H1 (cell line): ENCODE measurements at regions not wholly inside any gene's neighbourhood (a gene's known extent, or its start where the extent isn't known, plus 50 kb on each side); places are given as distances from the start of the nearest gene placed in this dataset.

Source experiments
- CTCF ChIA-PET: fragments of 300-600 bp; sonication (Branson Sonifier 250); formaldehyde crosslinking; loops from one replicate; lab custom pipeline; 2021; ENCODE audit not compliant: partially characterized antibody; lab: Charles Lee
- POLR2A ChIA-PET: fragments of 300-600 bp; sonication (Branson Sonifier 250); formaldehyde crosslinking; loops from one replicate; lab custom pipeline; 2021; ENCODE audit warnings: inconsistent platforms; ENCODE audit not compliant: partially characterized antibody; lab: Charles Lee
- DNase-seq, 2 experiments: peaks; one replicate each; pipeline versions ENCODE4 v3.0.0 to v3.0.0-alpha.2; 2010 to 2022; ENCODE audit warnings: low spot score in 2 of 2, low read depth in 1 of 2, mixed read lengths in 1 of 2
- FAIRE-seq: peaks from 2 replicates; lab custom pipeline; 2011; peaks lifted over from hg19 to GRCh38; lab: Jason Lieb, UNC
- H2AFZ ChIP-seq: 2 replicates; pipeline ENCODE4 v1.8.1; 2012; ENCODE audit warnings: low read length, inconsistent platforms
- H2AK5ac ChIP-seq: 2 replicates; pipeline ENCODE4 v1.6.1; 2013; ENCODE audit warnings: low read depth, low read length
- H2BK120ac ChIP-seq: replicated peaks from 2 replicates; pipeline ENCODE3; 2013; ENCODE audit warnings: low read depth, low read length, inconsistent platforms
- H2BK12ac ChIP-seq: 2 replicates; pipeline ENCODE4 v1.6.1; 2013; ENCODE audit warnings: low read depth, low read length
- H2BK15ac ChIP-seq: 2 replicates; pipeline ENCODE4 v1.6.1; 2013; ENCODE audit warnings: low read length
- H2BK20ac ChIP-seq: 2 replicates; pipeline ENCODE4 v1.6.1; 2013; ENCODE audit warnings: low read length
- H2BK5ac ChIP-seq: 2 replicates; pipeline ENCODE4 v1.6.1; 2013; ENCODE audit warnings: low read depth, low read length
- H3K14ac ChIP-seq: 2 replicates; pipeline ENCODE4 v1.6.1; 2013; ENCODE audit warnings: inconsistent platforms; ENCODE audit not compliant: insufficient read length
- H3K18ac ChIP-seq: 2 replicates; pipeline ENCODE4 v1.6.1; 2013; ENCODE audit warnings: low read length; ENCODE audit errors: extremely low read depth
- H3K23ac ChIP-seq: 2 replicates; pipeline ENCODE4 v1.6.1; 2013; ENCODE audit warnings: inconsistent platforms; ENCODE audit not compliant: insufficient read length
- H3K23me2 ChIP-seq: 2 replicates; pipeline ENCODE4 v1.6.1; 2013; ENCODE audit warnings: low read depth, low read length
- H3K27ac ChIP-seq: 2 replicates; pipeline ENCODE4 v1.6.1; 2011; ENCODE audit warnings: low read depth, low read length, inconsistent platforms
- H3K27me3 ChIP-seq, 4 experiments: replicated peaks in 1 of 4; 1 replicate in 1 of 4; 2 replicates in 3 of 4; pipeline versions ENCODE4 v1.6.1 to v1.8.1; 2011 to 2013; ENCODE audit warnings: low read length in 3 of 4, mild to moderate bottlenecking in 3 of 4, inconsistent platforms in 2 of 4, mixed read lengths in 2 of 4, moderate library complexity in 1 of 4; ENCODE audit not compliant: control insufficient read depth in 3 of 4, insufficient read depth in 3 of 4; ENCODE audit errors: extremely low read depth in 1 of 4
- H3K36me3 ChIP-seq, 4 experiments: 2 replicates each; pipeline versions ENCODE4 v1.6.1 to v1.8.1; 2011 to 2013; ENCODE audit warnings: mild to moderate bottlenecking in 4 of 4, low read length in 3 of 4, moderate library complexity in 2 of 4, control low read depth in 1 of 4, inconsistent platforms in 1 of 4; ENCODE audit not compliant: insufficient read depth in 4 of 4, control insufficient read depth in 2 of 4
- H3K4ac ChIP-seq: replicated peaks from 2 replicates; pipeline ENCODE3; 2013; ENCODE audit warnings: low read length, low read depth, mixed read lengths, inconsistent platforms; ENCODE audit not compliant: insufficient read length
- H3K4me1 ChIP-seq, 4 experiments: replicated peaks in 1 of 4; 1 replicate in 1 of 4; 2 replicates in 3 of 4; pipeline versions ENCODE4 v1.6.1 to v1.8.1; 2011 to 2013; ENCODE audit warnings: low read length in 3 of 4, inconsistent platforms in 2 of 4, mixed read lengths in 1 of 4; ENCODE audit not compliant: insufficient read depth in 4 of 4, control insufficient read depth in 3 of 4
- H3K4me2 ChIP-seq, 2 experiments: 2 replicates each; pipeline versions ENCODE4 v1.6.1 to v1.8.1; 2011 to 2013; ENCODE audit warnings: low read depth in 2 of 2, low read length in 2 of 2, control low read depth in 1 of 2, inconsistent platforms in 1 of 2, mild to moderate bottlenecking in 1 of 2; ENCODE audit not compliant: insufficient read depth in 1 of 2
- H3K4me3 ChIP-seq, 4 experiments: fragments of 200-600, 300-600 bp in 1 of 4; sonication (generic), shearing (Covaris generic), sonication (Bioruptor Twin) in 1 of 4; 2 replicates each; pipeline versions ENCODE4 v1.5.1 to v1.8.1; 2011 to 2016; ENCODE audit warnings: low read length in 4 of 4, low read depth in 3 of 4, control low read depth in 2 of 4, inconsistent platforms in 2 of 4, mild to moderate bottlenecking in 2 of 4, mixed read lengths in 1 of 4, moderate library complexity in 1 of 4; ENCODE audit not compliant: insufficient read depth in 2 of 4; ENCODE audit errors: extremely low read depth in 1 of 4
- H3K56ac ChIP-seq: replicated peaks from 2 replicates; pipeline ENCODE3; 2013; ENCODE audit warnings: low read depth, mild to moderate bottlenecking, mixed read lengths, low read length, inconsistent platforms; ENCODE audit not compliant: insufficient read length
- H3K79me1 ChIP-seq: 2 replicates; pipeline ENCODE4 v1.6.1; 2013; ENCODE audit warnings: low read depth, low read length, control low read depth
- H3K79me2 ChIP-seq, 2 experiments: 2 replicates each; pipeline versions ENCODE4 v1.6.1 to v1.8.1; 2012 to 2013; ENCODE audit warnings: low read length in 2 of 2, mild to moderate bottlenecking in 2 of 2, inconsistent platforms in 1 of 2; ENCODE audit not compliant: insufficient read depth in 2 of 2, control insufficient read depth in 1 of 2
- H3K9ac ChIP-seq, 4 experiments: replicated peaks in 1 of 4; 1 replicate in 1 of 4; 2 replicates in 3 of 4; pipeline versions ENCODE4 v1.6.1 to v1.8.1; 2011 to 2013; ENCODE audit warnings: low read depth in 3 of 4, low read length in 3 of 4, control low read depth in 2 of 4, mild to moderate bottlenecking in 2 of 4, moderate library complexity in 2 of 4, inconsistent platforms in 1 of 4; ENCODE audit errors: extremely low read depth in 1 of 4
- H3K9me3 ChIP-seq, 2 experiments: 2 replicates each; pipeline versions ENCODE4 v1.6.1 to v1.8.1; 2012 to 2013; ENCODE audit warnings: mild to moderate bottlenecking in 2 of 2, moderate library complexity in 2 of 2, control low read depth in 1 of 2, inconsistent platforms in 1 of 2, low read depth in 1 of 2, low read length in 1 of 2, mixed read lengths in 1 of 2; ENCODE audit not compliant: insufficient read depth in 2 of 2
- H4K20me1 ChIP-seq, 2 experiments: replicated peaks in 1 of 2; 2 replicates each; pipeline versions ENCODE3 to v1.8.1; 2011 to 2013; ENCODE audit warnings: inconsistent platforms in 2 of 2, low read length in 2 of 2, mild to moderate bottlenecking in 1 of 2; ENCODE audit not compliant: insufficient read depth in 2 of 2, control insufficient read depth in 1 of 2
- H4K5ac ChIP-seq: 2 replicates; pipeline ENCODE4 v1.6.1; 2013; ENCODE audit warnings: low read length, low read depth, mixed read lengths, inconsistent platforms; ENCODE audit not compliant: insufficient read length
- H4K8ac ChIP-seq: 2 replicates; pipeline ENCODE4 v1.8.0; 2013; ENCODE audit warnings: mild to moderate bottlenecking, moderate library complexity, low read length, inconsistent platforms; ENCODE audit not compliant: insufficient read depth; ENCODE audit errors: extremely low read depth
- H4K91ac ChIP-seq: replicated peaks from 2 replicates; pipeline ENCODE3; 2013; ENCODE audit warnings: low read length, mixed read lengths, inconsistent platforms; ENCODE audit not compliant: insufficient read length
- TAF1 ChIP-seq: IDR thresholded peaks from 2 replicates; pipeline ENCODE4 v1.6.1; 2011; ENCODE audit warnings: mild to moderate bottlenecking, low read depth, low read length
- WGBS, 2 experiments: shearing (Covaris generic) in 1 of 2; methylation state at CpG; one replicate each; pipeline versions ENCODE4 v1.1.6 to v1.1.7; 2013 to 2015; ENCODE audit warnings: low lambda C conversion rate in 2 of 2, mixed read lengths in 2 of 2, inconsistent platforms in 1 of 2, low coverage in 1 of 2, missing lambda C conversion rate in 1 of 2; ENCODE audit not compliant: insufficient replicate concordance in 2 of 2, insufficient coverage in 1 of 2, insufficient read length in 1 of 2; ENCODE audit errors: extremely low coverage in 1 of 2, missing lambda C conversion rate in 1 of 2; 5-methylcytosine and 5-hydroxymethylcytosine counted together

DNA sequence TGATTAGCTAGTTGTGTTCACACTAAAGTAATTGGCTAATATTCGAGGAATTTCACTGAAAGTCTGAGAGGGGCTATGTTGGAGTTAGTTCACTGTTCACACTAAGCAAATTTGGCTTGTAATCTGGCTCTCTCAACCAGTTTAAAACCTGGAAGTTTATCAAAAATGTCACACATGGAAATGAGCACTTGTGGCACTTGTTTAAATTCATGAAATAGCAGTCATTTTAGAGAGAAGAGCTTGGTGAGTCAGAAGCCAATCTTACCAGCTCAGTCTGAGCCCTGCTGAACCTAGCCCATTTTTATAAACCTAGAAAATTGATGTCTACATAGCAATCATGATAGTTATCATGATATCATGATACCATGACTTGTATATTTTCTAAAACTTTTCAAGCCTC lies 90.7 kb upstream of the JADE1 start:
- FAIRE-seq: no peak
- Histone ChIP-seq H4K5ac (no peak overlapping the region), H3K56ac (no peak overlapping the region), H2BK20ac (no peak overlapping the region), H2BK5ac (no peak overlapping the region), H3K14ac (no peak overlapping the region), H2AFZ (no peak overlapping the region), H2AK5ac (no peak overlapping the region), H3K9me3 (no peaks in the 10 kb centered on the region), H3K9ac (no peak overlapping the region), H3K23me2 (no peaks in the 10 kb centered on the region)
- CTCF ChIA-PET: interaction anchor here (0.6 to 1.3 kb wide), 4 partner anchors 10 to 76 kb away, joined by 3 to 5 read pairs (median 3); no protein-coding TSS in a partner anchor
- TF ChIP-seq TAF1: no peak
- TF ChIP-seq, all 59 proteins: peak for 0
- Histone ChIP-seq H3K18ac (no peak overlapping the region), H4K20me1 (no peaks in the 10 kb centered on the region), H2BK120ac (no peak overlapping the region), H3K4me1 (peaks cover 0 to 4% (median 0%) of the 10 kb centered on the region in 4 experiments; a peak in 1 of 7 replicates), H3K27me3 (no peaks in the 10 kb centered on the region), H4K8ac (no peak overlapping the region), H3K36me3 (no peaks in the 10 kb centered on the region), H3K23ac (no peak overlapping the region), H2BK12ac (no peak overlapping the region), H4K91ac (no peak overlapping the region), H3K27ac (no peak overlapping the region), H3K4me3 (no peak overlapping the region), H2BK15ac (no peak overlapping the region), H3K4ac (no peak overlapping the region), H3K4me2 (no peak overlapping the region), H3K79me2 (no peaks in the 10 kb centered on the region), H3K79me1 (no peaks in the 10 kb centered on the region)
- DNase-seq: no peak
- WGBS, 2 experiments: 96% methylated on average over 1 of the region's 1 CpG; no CpG with 5 or more reads in 1 of the 2 experiments
- POLR2A ChIA-PET: no interaction called here
